Panc1 (cell line): ENCODE measurements at regions not wholly inside any gene's neighbourhood (a gene's known extent, or its start where the extent isn't known, plus 50 kb on each side); places are given as distances from the start of the nearest gene placed in this dataset.

Experiments used
- POLR2AphosphoS5 ChIP-seq: IDR thresholded peaks from 2 replicates; pipeline ENCODE4 v1.6.1; 2012; ENCODE audit warnings: mild to moderate bottlenecking, low read depth, low read length, moderate library complexity
- SIN3A ChIP-seq: IDR thresholded peaks from 2 replicates; pipeline ENCODE4 v1.6.1; 2012; ENCODE audit warnings: low read depth, mild to moderate bottlenecking, low read length, moderate library complexity, borderline replicate concordance; ENCODE audit not compliant: insufficient read depth
- TF ChIP-seq, protein P1 (sequence below): fragments of 450-650 bp; IDR thresholded peaks from 2 replicates; pipeline ENCODE4 v1.5.1; 2017; ENCODE audit warnings: mild to moderate bottlenecking

DNA sequence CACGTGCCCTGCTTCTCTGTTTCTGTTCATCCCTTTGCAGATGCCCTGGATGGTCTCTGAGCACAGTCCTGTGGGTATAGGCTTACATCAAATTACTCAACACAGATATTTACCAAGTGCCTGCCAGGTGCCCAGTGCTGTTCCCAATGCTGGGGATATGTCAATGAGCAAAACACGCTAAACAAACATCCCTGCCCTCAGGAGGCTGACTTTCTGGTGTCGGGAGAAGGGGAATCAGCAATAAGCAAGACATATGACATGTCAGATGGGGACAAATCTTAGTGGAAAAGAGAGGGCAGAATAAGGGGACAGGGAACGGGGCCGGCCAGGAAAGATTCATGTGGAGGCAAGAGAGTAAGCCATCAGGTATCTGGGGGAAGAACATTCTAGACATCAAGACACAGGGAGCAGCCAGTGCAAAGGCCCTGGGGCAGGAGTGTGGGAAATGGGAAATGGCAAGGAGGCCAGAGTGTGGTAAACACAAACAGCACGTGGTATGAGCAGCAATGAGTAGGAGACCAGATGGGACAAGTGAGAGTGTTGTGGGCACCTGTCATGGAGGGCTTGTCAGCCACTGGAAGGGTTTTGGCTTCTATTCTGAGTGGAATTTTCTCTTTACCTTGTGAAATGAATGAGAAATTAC, 160.2 kb upstream of the KAZN start:
- TF ChIP-seq, protein P1, sequence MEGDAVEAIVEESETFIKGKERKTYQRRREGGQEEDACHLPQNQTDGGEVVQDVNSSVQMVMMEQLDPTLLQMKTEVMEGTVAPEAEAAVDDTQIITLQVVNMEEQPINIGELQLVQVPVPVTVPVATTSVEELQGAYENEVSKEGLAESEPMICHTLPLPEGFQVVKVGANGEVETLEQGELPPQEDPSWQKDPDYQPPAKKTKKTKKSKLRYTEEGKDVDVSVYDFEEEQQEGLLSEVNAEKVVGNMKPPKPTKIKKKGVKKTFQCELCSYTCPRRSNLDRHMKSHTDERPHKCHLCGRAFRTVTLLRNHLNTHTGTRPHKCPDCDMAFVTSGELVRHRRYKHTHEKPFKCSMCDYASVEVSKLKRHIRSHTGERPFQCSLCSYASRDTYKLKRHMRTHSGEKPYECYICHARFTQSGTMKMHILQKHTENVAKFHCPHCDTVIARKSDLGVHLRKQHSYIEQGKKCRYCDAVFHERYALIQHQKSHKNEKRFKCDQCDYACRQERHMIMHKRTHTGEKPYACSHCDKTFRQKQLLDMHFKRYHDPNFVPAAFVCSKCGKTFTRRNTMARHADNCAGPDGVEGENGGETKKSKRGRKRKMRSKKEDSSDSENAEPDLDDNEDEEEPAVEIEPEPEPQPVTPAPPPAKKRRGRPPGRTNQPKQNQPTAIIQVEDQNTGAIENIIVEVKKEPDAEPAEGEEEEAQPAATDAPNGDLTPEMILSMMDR, result no peak
- no peak for TF ChIP-seq POLR2AphosphoS5
- no peak for TF ChIP-seq SIN3A
